Activated CD8-positive, alpha-beta memory T cell treated with anti-CD3 and anti-CD28 coated beads, Interleukin-2, amount 10 ng/mL, durations not matched to agents 7 days and 5 days (primary cell): ENCODE measurements at regions not wholly inside any gene's neighbourhood (a gene's known extent, or its start where the extent isn't known, plus 50 kb on each side); places are given as distances from the start of the nearest gene placed in this dataset.
"Not testable (repeated sequence)": the region's sequence is repeated elsewhere in the genome, so short reads cannot be mapped to it uniquely, and the experiment has no call there.

Experiments used
- ATAC-seq: fragments of 150-1000 bp; cut with Tn5 transposase; one replicate; pipeline ENCODE4 v1.10.0; 2021; ENCODE audit warnings: moderate library complexity
- CTCF ChIA-PET: fragments of 350-600 bp; sonication (Branson Sonifier 250); formaldehyde crosslinking; loops from one replicate; lab custom pipeline; 2021; ENCODE audit warnings: antibody characterized with exemption; lab: Charles Lee
- DNase-seq: peaks from one replicate; pipeline ENCODE4 v3.0.0-alpha.2; 2020
- H3K27ac Mint-ChIP-seq: one replicate; pipeline ENCODE4 v1.8.0; 2021; ENCODE audit warnings: mild to moderate bottlenecking, mixed read lengths
- H3K27me3 Mint-ChIP-seq: one replicate; pipeline ENCODE4 v1.8.0; 2021; ENCODE audit warnings: mixed read lengths
- H3K36me3 Mint-ChIP-seq: one replicate; pipeline ENCODE4 v1.8.0; 2021; ENCODE audit warnings: mild to moderate bottlenecking, mixed read lengths
- H3K4me1 Mint-ChIP-seq: one replicate; pipeline ENCODE4 v1.8.0; 2021; ENCODE audit warnings: mixed read lengths
- H3K4me3 Mint-ChIP-seq: one replicate; pipeline ENCODE4 v1.8.0; 2021; ENCODE audit warnings: mild to moderate bottlenecking, moderate library complexity, mixed read lengths
- H3K9me3 Mint-ChIP-seq: one replicate; pipeline ENCODE4 v1.8.0; 2022; ENCODE audit warnings: low read depth, mixed read lengths

DNA sequence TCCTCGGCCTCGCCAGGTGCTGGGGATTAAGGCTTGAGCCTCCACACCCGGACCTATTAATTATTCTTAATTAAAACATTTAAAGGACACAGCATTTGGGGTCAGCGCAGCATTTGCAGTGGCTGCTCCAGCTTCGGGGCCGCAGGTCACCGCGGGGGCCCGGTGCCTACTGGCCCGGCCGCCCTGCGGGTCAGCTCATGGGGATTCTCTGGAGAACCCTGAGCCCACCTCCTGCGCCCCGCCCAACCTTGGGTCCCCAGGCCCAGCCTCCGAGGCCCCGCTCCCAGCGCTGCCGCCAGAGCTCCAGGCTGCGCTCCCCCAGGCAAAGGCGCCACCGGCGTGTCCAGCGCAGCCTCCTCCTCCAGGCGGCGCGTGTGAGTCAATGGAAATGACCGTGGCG lies 133.9 kb downstream of the POTEG start:
- H3K36me3 Mint-ChIP-seq, H3K9me3 Mint-ChIP-seq, DNase-seq, H3K27me3 Mint-ChIP-seq, ATAC-seq, H3K4me3 Mint-ChIP-seq, H3K4me1 Mint-ChIP-seq, H3K27ac Mint-ChIP-seq, CTCF ChIA-PET: not testable (repeated sequence)

DNA sequence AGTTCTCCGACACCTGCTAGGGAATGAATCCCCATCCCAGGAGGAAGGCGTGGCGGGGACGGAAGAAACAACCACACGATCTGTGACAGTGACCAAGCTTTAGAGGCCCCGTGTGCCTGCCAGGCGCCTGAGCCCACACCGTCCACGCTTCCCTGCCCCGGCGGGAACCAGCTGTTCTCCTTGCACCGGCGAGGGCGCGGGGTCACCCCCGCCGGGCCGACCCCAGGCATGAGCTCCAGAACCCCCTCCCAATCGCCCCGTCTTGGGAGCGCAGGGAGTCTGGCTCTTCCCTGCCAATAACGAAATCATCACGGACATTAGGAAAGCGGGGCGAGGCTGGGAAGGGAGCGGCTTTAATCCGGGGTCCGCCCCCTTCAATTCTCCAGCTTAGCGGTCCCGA lies 133.3 kb downstream of the POTEG start:
- H3K4me3 Mint-ChIP-seq, CTCF ChIA-PET, H3K27ac Mint-ChIP-seq, H3K9me3 Mint-ChIP-seq, H3K4me1 Mint-ChIP-seq, H3K27me3 Mint-ChIP-seq, H3K36me3 Mint-ChIP-seq, DNase-seq, ATAC-seq: not testable (repeated sequence)

DNA sequence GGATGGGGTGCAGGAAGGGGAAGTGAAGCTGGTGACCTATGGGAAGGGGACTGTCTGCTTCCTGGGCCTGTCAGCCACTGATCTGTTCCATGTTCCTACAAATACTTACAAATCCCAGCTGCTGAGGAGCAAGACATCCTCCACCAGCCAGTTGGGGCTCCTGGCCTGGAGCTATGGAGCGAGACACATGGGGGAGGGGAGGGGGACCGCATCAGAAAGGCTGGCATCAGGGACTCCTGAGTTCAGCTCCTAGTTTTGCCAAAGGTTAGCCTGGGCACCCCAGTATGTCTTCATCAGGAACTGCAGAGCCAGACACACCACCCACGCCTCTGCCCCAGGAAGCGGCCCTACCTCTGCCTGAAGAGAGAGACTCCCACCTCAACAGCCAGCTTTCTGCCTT lies 130.3 kb downstream of the POTEG start:
- H3K4me1 Mint-ChIP-seq, ATAC-seq, H3K9me3 Mint-ChIP-seq, H3K36me3 Mint-ChIP-seq, H3K27me3 Mint-ChIP-seq, H3K4me3 Mint-ChIP-seq, H3K27ac Mint-ChIP-seq, DNase-seq, CTCF ChIA-PET: not testable (repeated sequence)

DNA sequence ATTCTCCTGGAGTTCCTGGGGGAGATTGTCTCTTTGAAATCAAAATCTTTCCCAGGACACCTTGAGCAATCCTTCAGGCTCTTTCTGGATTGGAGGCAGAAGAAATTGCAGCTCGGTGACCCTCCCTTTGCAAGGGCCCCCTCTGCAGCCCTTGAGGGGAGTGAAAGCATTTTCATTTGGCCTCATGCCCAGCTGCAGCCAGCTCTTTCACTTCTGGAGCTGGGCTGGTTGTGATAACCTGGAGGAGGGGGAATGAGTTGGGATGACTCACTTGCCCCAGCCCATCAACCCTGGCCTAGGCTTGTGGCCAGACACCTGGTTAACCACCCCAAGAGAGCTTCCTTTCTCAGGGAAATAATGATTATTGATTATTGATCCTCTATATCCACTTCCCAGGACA lies 129.7 kb downstream of the POTEG start:
- DNase-seq, ATAC-seq, H3K4me1 Mint-ChIP-seq, H3K27ac Mint-ChIP-seq, CTCF ChIA-PET, H3K27me3 Mint-ChIP-seq, H3K9me3 Mint-ChIP-seq, H3K36me3 Mint-ChIP-seq, H3K4me3 Mint-ChIP-seq: not testable (repeated sequence)

DNA sequence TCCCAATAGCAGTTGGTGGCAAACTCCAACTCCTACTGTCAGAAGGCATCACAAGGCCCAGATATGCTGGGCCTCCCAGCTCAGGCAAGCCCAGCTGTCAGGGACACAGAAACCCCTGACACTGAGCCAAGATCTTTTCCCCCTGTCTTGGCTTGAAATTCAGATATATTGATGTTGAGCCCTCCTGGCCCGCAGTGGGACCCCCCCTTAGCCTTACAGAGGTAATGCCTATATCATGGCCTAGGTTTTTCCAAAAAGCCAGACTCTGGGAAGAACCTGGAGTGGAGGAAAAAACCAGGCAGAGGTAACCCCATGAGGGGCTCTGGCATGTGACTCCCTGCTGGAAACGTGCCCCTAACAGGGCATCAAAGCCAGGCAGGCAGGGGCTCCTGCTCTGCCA lies 129.2 kb downstream of the POTEG start:
- DNase-seq, H3K36me3 Mint-ChIP-seq, CTCF ChIA-PET, H3K9me3 Mint-ChIP-seq, H3K27ac Mint-ChIP-seq, H3K4me1 Mint-ChIP-seq, H3K4me3 Mint-ChIP-seq, ATAC-seq, H3K27me3 Mint-ChIP-seq: not testable (repeated sequence)

DNA sequence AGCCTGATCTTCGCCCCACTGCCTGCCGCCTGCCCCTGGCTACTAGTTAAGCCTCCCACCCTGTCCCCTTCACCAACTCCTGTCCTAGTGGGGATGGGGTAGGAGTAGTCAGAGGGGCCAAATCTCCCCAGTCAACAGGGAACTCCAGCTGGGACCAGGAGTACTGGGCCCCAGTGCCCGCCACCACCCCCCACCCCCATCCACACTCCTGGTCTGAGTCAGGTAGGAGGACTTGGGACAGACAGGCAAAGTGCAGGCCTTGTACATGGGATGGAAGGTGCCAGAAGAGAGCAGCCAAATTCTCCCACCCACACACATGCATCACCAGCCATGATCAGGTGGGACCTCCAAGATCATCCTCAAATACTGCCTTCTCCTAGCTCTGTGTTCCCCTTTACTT lies 128.4 kb downstream of the POTEG start:
- H3K27ac Mint-ChIP-seq, DNase-seq, H3K4me3 Mint-ChIP-seq, H3K27me3 Mint-ChIP-seq, ATAC-seq, H3K4me1 Mint-ChIP-seq, CTCF ChIA-PET, H3K9me3 Mint-ChIP-seq, H3K36me3 Mint-ChIP-seq: not testable (repeated sequence)

DNA sequence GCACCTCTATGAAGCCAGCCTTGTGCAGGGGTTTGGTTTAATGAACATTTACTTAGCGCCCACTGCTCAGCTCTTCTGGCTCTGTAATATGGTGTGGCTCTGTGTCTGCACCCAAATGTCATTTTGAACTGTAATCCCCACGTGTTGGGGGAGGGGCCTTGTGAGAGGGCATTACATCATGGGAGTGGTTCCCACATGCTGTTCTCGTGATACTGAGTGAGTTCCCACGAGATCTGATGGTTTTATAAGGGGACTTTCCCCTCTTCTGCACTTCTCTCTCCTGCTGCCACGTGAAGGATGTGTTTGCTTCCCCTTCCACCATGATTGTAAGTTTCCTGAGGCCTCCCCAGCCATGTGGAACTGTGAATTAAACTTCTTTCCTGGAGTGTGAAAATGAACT lies 127.7 kb downstream of the POTEG start:
- H3K4me1 Mint-ChIP-seq, DNase-seq, ATAC-seq, H3K4me3 Mint-ChIP-seq, CTCF ChIA-PET, H3K36me3 Mint-ChIP-seq, H3K9me3 Mint-ChIP-seq, H3K27ac Mint-ChIP-seq, H3K27me3 Mint-ChIP-seq: not testable (repeated sequence)

DNA sequence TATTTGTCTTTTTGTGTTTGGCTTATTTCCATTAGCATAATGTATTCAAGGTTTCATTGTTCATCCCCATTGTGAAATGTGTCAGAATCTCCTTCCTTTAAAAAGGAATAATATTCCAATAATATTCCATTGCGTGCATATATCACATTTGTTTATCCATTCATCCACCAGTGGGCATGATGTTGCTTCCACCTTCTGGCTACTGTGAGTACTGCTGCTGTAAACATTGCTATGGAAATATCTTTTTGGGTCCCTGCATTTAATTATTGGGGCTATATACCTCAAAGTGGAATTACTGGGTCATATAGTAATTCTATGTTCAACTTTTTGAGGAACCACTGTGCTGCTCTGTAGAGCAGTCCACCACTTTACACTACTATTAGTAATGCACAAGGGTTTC lies 123.1 kb downstream of the POTEG start:
- ATAC-seq, H3K27ac Mint-ChIP-seq, H3K27me3 Mint-ChIP-seq, CTCF ChIA-PET, H3K9me3 Mint-ChIP-seq, DNase-seq, H3K36me3 Mint-ChIP-seq, H3K4me1 Mint-ChIP-seq, H3K4me3 Mint-ChIP-seq: not testable (repeated sequence)

DNA sequence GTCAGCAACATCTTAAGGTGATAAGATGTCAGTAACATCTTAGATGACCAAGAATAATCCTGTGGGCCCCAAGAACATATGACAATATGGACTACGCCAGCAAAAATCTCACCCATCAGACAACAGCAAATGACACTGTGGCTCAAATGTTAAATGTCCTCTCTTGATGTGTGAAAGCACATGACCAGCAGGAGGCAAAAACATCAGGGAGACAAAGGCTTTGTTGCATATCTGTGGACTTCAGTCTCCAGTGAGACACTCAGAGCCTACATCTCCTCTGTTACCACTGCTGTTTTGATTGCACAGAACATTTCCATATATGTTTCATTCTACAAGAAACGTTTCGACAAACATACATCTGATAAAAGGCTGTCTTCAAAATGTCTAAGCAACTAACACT lies 103.5 kb downstream of the POTEG start:
- ATAC-seq, H3K27me3 Mint-ChIP-seq, H3K4me3 Mint-ChIP-seq, H3K9me3 Mint-ChIP-seq, H3K4me1 Mint-ChIP-seq, DNase-seq, H3K36me3 Mint-ChIP-seq, CTCF ChIA-PET, H3K27ac Mint-ChIP-seq: not testable (repeated sequence)

DNA sequence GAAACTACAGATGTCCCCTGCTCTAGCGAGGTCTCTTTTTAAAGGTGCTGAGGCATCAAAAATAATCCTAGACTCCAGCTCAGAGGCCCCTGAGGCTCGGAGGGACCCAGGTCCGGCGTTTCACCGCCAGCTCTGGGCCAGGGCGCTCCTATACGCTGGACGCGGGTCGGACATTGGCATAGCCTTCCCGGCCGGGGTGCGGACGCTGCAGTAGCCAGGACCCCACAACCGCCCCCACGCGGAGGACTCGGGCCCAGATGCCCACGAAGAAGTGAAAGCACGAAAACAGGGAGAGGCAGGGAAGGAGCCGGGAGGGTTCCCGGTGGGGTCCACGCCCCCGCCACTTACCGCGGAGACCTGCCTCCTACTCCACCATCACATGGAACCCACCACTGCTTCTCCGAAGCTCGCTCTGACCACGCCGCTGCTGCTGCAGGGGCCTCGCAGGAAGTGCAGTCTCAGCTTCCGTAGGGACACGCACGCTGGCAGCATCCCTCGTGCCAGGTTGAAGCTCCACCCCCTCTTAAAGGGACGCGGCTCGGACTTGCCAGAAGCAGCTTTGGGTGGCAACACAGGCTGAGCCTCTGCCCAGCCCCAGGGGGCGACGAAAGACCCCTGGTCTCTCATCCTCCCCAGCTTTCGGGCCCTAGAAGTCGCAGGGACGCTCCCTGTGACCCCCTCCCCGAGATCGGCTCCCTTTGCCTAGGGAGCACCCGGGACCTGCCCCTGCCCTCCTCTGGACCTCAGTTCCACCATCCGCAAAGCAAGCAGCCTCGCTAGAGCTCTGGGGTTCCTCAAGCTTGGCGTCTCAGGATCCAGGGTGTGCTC lies 96.7 kb downstream of the POTEG start:
- CTCF ChIA-PET, H3K27me3 Mint-ChIP-seq, H3K4me1 Mint-ChIP-seq, H3K4me3 Mint-ChIP-seq, H3K27ac Mint-ChIP-seq, H3K36me3 Mint-ChIP-seq, DNase-seq, H3K9me3 Mint-ChIP-seq, ATAC-seq: not testable (repeated sequence)

DNA sequence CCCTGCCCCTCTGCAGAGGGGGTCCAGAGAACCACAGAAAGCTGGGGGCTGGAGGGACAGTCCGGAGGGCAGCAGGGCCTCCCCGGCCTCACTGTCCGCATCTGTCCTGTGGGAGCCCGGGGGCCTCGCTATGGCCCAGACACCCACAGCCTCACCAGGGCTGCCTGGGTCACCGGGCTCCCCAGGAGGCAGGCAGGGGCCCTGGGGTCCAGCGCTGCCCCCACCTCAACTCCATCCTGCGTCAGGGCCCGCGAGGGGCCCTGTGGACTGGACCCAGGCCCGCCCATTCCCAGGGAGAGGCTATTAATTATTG lies 96.1 kb downstream of the POTEG start:
- ATAC-seq, H3K27me3 Mint-ChIP-seq, H3K27ac Mint-ChIP-seq, DNase-seq, H3K36me3 Mint-ChIP-seq, H3K4me1 Mint-ChIP-seq, H3K9me3 Mint-ChIP-seq, CTCF ChIA-PET, H3K4me3 Mint-ChIP-seq: not testable (repeated sequence)

DNA sequence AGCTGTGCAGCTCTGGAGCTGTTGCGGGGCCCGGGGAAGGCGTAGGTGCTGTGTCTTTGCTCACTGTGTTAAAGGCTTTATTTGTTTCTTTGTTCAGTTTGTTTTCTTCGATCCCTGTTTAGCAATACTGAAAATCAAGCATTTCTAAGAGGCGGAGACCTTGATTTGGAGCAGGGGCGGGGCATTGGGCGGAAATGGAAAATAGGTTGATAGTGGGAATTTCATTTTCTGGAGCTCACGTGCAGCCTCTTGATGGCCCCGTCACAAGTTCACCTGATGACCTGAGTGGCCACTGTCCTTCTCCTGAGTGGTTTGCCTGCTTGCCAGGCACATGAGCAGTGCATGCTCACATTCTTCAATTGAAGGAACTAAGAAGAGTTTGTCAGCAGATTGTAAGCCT lies 93.2 kb downstream of the POTEG start:
- H3K9me3 Mint-ChIP-seq, H3K4me3 Mint-ChIP-seq, CTCF ChIA-PET, H3K36me3 Mint-ChIP-seq, H3K4me1 Mint-ChIP-seq, H3K27ac Mint-ChIP-seq, ATAC-seq, DNase-seq, H3K27me3 Mint-ChIP-seq: not testable (repeated sequence)

DNA sequence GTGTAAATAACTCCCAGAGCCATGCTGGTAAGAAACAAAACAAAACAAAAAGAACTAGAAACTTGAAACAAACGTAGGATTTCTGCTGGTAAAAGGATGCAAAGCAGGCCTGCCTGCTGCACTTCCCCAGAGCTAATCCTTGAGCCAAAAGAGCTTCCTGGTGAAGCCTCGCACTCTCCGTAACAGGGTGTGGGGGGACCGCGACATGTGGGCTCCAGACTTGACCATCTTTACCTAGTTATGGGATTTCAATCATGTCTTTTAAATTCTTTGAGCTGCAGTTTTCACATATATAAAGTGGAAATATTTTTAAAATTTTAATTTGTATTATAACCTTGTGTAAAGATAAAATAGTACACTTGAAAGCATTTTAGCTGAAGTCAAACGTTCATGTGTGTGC lies 92.5 kb downstream of the POTEG start:
- H3K9me3 Mint-ChIP-seq, H3K4me1 Mint-ChIP-seq, ATAC-seq, CTCF ChIA-PET, H3K4me3 Mint-ChIP-seq, H3K36me3 Mint-ChIP-seq, H3K27ac Mint-ChIP-seq, DNase-seq, H3K27me3 Mint-ChIP-seq: not testable (repeated sequence)

DNA sequence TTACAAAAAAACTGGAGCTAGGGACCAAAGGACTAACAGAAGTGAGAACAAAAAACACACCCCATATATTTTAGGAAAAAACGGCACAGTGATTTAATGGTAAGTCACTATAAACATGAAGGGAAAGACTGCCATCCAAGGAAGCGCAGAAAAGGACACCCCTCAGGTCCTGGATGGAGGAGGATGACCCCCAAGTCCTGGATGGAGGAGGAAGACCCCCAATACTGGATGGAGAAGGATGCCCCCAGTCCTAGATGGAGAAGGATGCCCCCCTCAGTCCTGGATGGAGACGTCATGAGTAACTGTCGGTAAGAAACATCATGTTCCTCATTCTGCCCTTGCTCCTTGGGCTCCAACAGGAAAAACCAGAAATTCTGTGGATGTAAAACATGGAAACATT lies 89.9 kb downstream of the POTEG start:
- H3K4me1 Mint-ChIP-seq, CTCF ChIA-PET, H3K27ac Mint-ChIP-seq, H3K27me3 Mint-ChIP-seq, ATAC-seq, H3K4me3 Mint-ChIP-seq, H3K9me3 Mint-ChIP-seq, DNase-seq, H3K36me3 Mint-ChIP-seq: not testable (repeated sequence)

DNA sequence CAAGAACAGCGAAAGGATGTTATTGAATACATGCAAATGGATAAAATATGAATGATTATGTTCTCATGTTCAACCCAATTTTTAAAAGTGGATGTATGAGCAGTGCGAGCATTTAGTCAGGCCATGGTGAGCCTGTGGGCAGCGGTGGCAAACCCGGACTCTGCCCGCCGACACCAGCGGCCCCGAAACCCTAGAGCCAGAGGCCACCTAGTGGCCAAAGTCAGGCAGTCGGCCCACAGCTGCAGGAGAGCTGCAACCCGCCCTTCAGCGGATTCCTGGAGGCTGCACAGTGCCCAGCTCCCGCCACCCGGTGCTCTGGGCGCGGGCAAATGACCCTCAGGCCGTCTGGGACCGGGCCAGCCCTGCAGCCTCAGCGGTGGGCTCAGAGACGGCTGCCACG lies 89.5 kb downstream of the POTEG start:
- CTCF ChIA-PET, DNase-seq, H3K4me3 Mint-ChIP-seq, ATAC-seq, H3K36me3 Mint-ChIP-seq, H3K27me3 Mint-ChIP-seq, H3K4me1 Mint-ChIP-seq, H3K9me3 Mint-ChIP-seq, H3K27ac Mint-ChIP-seq: not testable (repeated sequence)
